ENCODE measurements at regions not wholly inside any gene's neighbourhood (a gene's known extent, or its start where the extent isn't known, plus 50 kb on each side); places are given as distances from the start of the nearest gene placed in this dataset.

DNA sequence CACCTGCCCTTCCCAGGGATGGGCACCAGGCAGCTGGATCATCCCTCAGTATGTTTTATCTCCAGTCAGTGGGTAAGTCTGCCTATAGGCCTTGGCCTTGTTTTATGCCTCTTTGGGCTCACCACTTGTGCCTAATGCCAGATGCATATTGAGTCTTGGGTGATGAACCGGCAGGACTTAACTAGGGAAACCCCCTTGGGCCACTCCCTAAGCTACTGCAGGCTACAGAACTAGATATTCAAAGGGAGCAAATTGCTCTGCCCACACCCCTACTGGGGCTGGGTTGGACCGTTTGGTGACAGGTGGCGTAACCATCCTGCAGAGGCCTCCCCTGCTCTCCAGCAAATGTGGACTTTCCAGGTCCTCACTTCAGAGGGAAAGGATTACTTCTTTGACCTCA, 115.7 kb upstream of the GDF10 start:
- TF ChIP-seq, protein P1, sequence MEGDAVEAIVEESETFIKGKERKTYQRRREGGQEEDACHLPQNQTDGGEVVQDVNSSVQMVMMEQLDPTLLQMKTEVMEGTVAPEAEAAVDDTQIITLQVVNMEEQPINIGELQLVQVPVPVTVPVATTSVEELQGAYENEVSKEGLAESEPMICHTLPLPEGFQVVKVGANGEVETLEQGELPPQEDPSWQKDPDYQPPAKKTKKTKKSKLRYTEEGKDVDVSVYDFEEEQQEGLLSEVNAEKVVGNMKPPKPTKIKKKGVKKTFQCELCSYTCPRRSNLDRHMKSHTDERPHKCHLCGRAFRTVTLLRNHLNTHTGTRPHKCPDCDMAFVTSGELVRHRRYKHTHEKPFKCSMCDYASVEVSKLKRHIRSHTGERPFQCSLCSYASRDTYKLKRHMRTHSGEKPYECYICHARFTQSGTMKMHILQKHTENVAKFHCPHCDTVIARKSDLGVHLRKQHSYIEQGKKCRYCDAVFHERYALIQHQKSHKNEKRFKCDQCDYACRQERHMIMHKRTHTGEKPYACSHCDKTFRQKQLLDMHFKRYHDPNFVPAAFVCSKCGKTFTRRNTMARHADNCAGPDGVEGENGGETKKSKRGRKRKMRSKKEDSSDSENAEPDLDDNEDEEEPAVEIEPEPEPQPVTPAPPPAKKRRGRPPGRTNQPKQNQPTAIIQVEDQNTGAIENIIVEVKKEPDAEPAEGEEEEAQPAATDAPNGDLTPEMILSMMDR (IDR thresholded peaks at IDR 0.05 in 8 of 11, conservative IDR thresholded peaks at IDR 0.05 in 3 of 11): no peak
- no peak for TF ChIP-seq POLR2A (IDR thresholded peaks at IDR 0.05)
- no peak for TF ChIP-seq POLR2AphosphoS5 (IDR thresholded peaks at IDR 0.05)

All from spleen (tissue), 7 donors.